Neural cell (in vitro differentiated cells): ENCODE measurements at regions not wholly inside any gene's neighbourhood (a gene's known extent, or its start where the extent isn't known, plus 50 kb on each side); places are given as distances from the start of the nearest gene placed in this dataset.

Source experiments
- H2AFZ ChIP-seq: fragments of 200-600, 300-800 bp; sonication (generic), shearing (Covaris generic); 2 replicates; pipeline ENCODE4 v1.6.0; 2014; ENCODE audit warnings: low read depth, mild to moderate bottlenecking, antibody characterized with exemption, low read length, moderate library complexity
- H3F3A ChIP-seq: fragments of 200-600 bp; shearing (Covaris generic); 2 replicates; pipeline ENCODE4 v1.6.1; 2016; ENCODE audit warnings: mild to moderate bottlenecking, moderate library complexity, mixed read lengths, antibody characterized with exemption, low read length; ENCODE audit not compliant: insufficient read depth, poor library complexity, severe bottlenecking
- H3K27ac ChIP-seq: fragments of 200-600, 300-800 bp; sonication (generic), shearing (Covaris generic); 2 replicates; pipeline ENCODE4 v1.5.1; 2014; ENCODE audit warnings: mild to moderate bottlenecking, low read length, moderate library complexity
- H3K27me3 ChIP-seq: fragments of 300-800, 200-600 bp; sonication (generic), shearing (Covaris generic); 2 replicates; pipeline ENCODE4 v1.6.0; 2014; ENCODE audit warnings: mild to moderate bottlenecking, low read depth, low read length, moderate library complexity; ENCODE audit not compliant: insufficient read depth
- H3K36me3 ChIP-seq: fragments of 300-800, 200-600 bp; sonication (generic), shearing (Covaris generic); 2 replicates; pipeline ENCODE4 v1.5.1; 2014; ENCODE audit warnings: mild to moderate bottlenecking, antibody characterized with exemption, low read length, moderate library complexity; ENCODE audit not compliant: insufficient read depth
- H3K4me2 ChIP-seq: fragments of 300-800, 200-600 bp; sonication (generic), shearing (Covaris generic); 2 replicates; pipeline ENCODE4 v1.6.0; 2014; ENCODE audit warnings: mild to moderate bottlenecking, low read length
- H3K4me3 ChIP-seq: fragments of 300-800, 200-600 bp; sonication (generic), shearing (Covaris generic); 2 replicates; pipeline ENCODE4 v1.5.1; 2014; ENCODE audit warnings: mild to moderate bottlenecking, low read length, moderate library complexity
- H3K79me2 ChIP-seq: fragments of 200-600 bp; shearing (Covaris generic); replicated peaks from 2 replicates; pipeline ENCODE4 v1.6.0; 2014; ENCODE audit warnings: mild to moderate bottlenecking, low read length, moderate library complexity; ENCODE audit not compliant: insufficient read depth
- H3K9ac ChIP-seq: fragments of 300-800, 200-600 bp; sonication (generic), shearing (Covaris generic); 2 replicates; pipeline ENCODE4 v1.6.1; 2016; ENCODE audit warnings: mild to moderate bottlenecking, low read length, mixed read lengths
- H3K9me2 ChIP-seq: fragments of 200-600 bp; shearing (Covaris generic); 2 replicates; pipeline ENCODE4 v1.6.1; 2016; ENCODE audit warnings: mild to moderate bottlenecking, low read length, mixed read lengths; ENCODE audit not compliant: insufficient read depth
- H3K9me3 ChIP-seq: fragments of 200-600, 300-800 bp; sonication (generic), shearing (Covaris generic); 2 replicates; pipeline ENCODE4 v1.6.1; 2016; ENCODE audit warnings: mild to moderate bottlenecking, mixed run types, low read length, moderate library complexity, mixed read lengths
- H4K20me1 ChIP-seq: fragments of 200-600 bp; shearing (Covaris generic); 2 replicates; pipeline ENCODE4 v1.6.1; 2016; ENCODE audit warnings: mild to moderate bottlenecking, mixed run types; ENCODE audit not compliant: insufficient read depth
- CTCF ChIP-seq: fragments of 450-650 bp; IDR thresholded peaks from 2 replicates; pipeline ENCODE4 v1.5.1; 2014; ENCODE audit warnings: antibody characterized with exemption, mild to moderate bottlenecking, moderate library complexity; ENCODE audit not compliant: poor library complexity, severe bottlenecking
- EP300 ChIP-seq: fragments of 450-650 bp; conservative IDR thresholded peaks from 2 replicates; pipeline ENCODE4 v1.6.1; 2014; ENCODE audit warnings: antibody characterized with exemption, mild to moderate bottlenecking, moderate library complexity; ENCODE audit not compliant: poor library complexity, severe bottlenecking
- EZH2 ChIP-seq: fragments of 200-600, 300-800 bp; shearing (Covaris generic), sonication (generic); IDR thresholded peaks from 2 replicates; pipeline ENCODE4 v1.6.1; 2014; ENCODE audit warnings: antibody characterized with exemption, low read length, borderline replicate concordance, mild to moderate bottlenecking; ENCODE audit not compliant: insufficient read depth, poor library complexity, severe bottlenecking
- MXI1 ChIP-seq: fragments of 450-650 bp; conservative IDR thresholded peaks from 2 replicates; pipeline ENCODE4 v1.6.1; 2014; ENCODE audit warnings: antibody characterized with exemption, mild to moderate bottlenecking; ENCODE audit not compliant: poor library complexity, severe bottlenecking
- POLR2AphosphoS5 ChIP-seq: IDR thresholded peaks from 2 replicates; pipeline ENCODE4 v1.6.1; 2012
- RAD21 ChIP-seq: fragments of 450-650 bp; conservative IDR thresholded peaks from 2 replicates; pipeline ENCODE4 v1.6.1; 2014; ENCODE audit warnings: antibody characterized with exemption, mild to moderate bottlenecking, moderate library complexity
- SMC3 ChIP-seq: fragments of 450-650 bp; conservative IDR thresholded peaks from 2 replicates; pipeline ENCODE4 v1.6.1; 2014; ENCODE audit warnings: antibody characterized with exemption, mild to moderate bottlenecking, moderate library complexity; ENCODE audit not compliant: poor library complexity
- TAF1 ChIP-seq: IDR thresholded peaks from 2 replicates; pipeline ENCODE4 v1.6.1; 2012; ENCODE audit warnings: low read depth
- TF ChIP-seq, protein P1 (sequence below): IDR thresholded peaks from 2 replicates; pipeline ENCODE4 v1.6.1; 2012; ENCODE audit warnings: borderline replicate concordance

- H3K9me3 ChIP-seq, result no peaks in the 10 kb centered on the region
- H3K4me2 ChIP-seq, result no peak overlapping the region
- H3K9ac ChIP-seq, result no peak overlapping the region
- no peak overlapping the region for H3K27ac ChIP-seq
- H4K20me1 ChIP-seq, result no peaks in the 10 kb centered on the region
- H3K36me3 ChIP-seq, result no peaks in the 10 kb centered on the region
- no peak overlapping the region for H3K4me3 ChIP-seq
- no peaks in the 10 kb centered on the region for H3F3A ChIP-seq
- H3K27me3 ChIP-seq, result no peaks in the 10 kb centered on the region
- TF ChIP-seq POLR2AphosphoS5 (no peak), EZH2 (no peak), RAD21 (no peak), EP300 (no peak)
- no peak overlapping the region for H2AFZ ChIP-seq
- no peaks in the 10 kb centered on the region for H3K79me2 ChIP-seq
- H3K9me2 ChIP-seq, result no peaks in the 10 kb centered on the region
Measured at GRCh38 chr11:28919194-28919593, 811.0 kb downstream of the METTL15 start.

GRCh38 chr11:28913883-28914282 lies 805.7 kb downstream of the METTL15 start:
- no peak for TF ChIP-seq RAD21
- TF ChIP-seq MXI1, result no peak
- TF ChIP-seq EP300, result no peak
- no peak for TF ChIP-seq POLR2AphosphoS5
- TF ChIP-seq SMC3, result no peak
- no peak for TF ChIP-seq EZH2
- no peak overlapping the region for H3K4me2 ChIP-seq
- H3K9me3 ChIP-seq, result no peaks in the 10 kb centered on the region
- no peaks in the 10 kb centered on the region for H3K27me3 ChIP-seq
- H3K27ac ChIP-seq, result no peak overlapping the region
- H3K4me3 ChIP-seq, result no peak overlapping the region
- H3F3A ChIP-seq, result no peaks in the 10 kb centered on the region
- no peak overlapping the region for H2AFZ ChIP-seq
- H3K79me2 ChIP-seq, result no peaks in the 10 kb centered on the region
- no peaks in the 10 kb centered on the region for H3K9me2 ChIP-seq
- no peaks in the 10 kb centered on the region for H4K20me1 ChIP-seq
- H3K36me3 ChIP-seq, result no peaks in the 10 kb centered on the region
- H3K9ac ChIP-seq, result no peak overlapping the region

GRCh38 chr11:28911829-28912228 lies 803.6 kb downstream of the METTL15 start:
- no peaks in the 10 kb centered on the region for H4K20me1 ChIP-seq
- no peaks in the 10 kb centered on the region for H3K27me3 ChIP-seq
- H3K9ac ChIP-seq, result no peak overlapping the region
- H3K9me2 ChIP-seq, result no peaks in the 10 kb centered on the region
- H3K9me3 ChIP-seq, result no peaks in the 10 kb centered on the region
- H3K4me3 ChIP-seq, result no peak overlapping the region
- H3K27ac ChIP-seq, result no peak overlapping the region
- no peak overlapping the region for H3K4me2 ChIP-seq
- H3K79me2 ChIP-seq, result no peaks in the 10 kb centered on the region
- TF ChIP-seq RAD21, result no peak
- TF ChIP-seq TAF1, result no peak
- TF ChIP-seq EZH2, result no peak
- TF ChIP-seq, protein P1, sequence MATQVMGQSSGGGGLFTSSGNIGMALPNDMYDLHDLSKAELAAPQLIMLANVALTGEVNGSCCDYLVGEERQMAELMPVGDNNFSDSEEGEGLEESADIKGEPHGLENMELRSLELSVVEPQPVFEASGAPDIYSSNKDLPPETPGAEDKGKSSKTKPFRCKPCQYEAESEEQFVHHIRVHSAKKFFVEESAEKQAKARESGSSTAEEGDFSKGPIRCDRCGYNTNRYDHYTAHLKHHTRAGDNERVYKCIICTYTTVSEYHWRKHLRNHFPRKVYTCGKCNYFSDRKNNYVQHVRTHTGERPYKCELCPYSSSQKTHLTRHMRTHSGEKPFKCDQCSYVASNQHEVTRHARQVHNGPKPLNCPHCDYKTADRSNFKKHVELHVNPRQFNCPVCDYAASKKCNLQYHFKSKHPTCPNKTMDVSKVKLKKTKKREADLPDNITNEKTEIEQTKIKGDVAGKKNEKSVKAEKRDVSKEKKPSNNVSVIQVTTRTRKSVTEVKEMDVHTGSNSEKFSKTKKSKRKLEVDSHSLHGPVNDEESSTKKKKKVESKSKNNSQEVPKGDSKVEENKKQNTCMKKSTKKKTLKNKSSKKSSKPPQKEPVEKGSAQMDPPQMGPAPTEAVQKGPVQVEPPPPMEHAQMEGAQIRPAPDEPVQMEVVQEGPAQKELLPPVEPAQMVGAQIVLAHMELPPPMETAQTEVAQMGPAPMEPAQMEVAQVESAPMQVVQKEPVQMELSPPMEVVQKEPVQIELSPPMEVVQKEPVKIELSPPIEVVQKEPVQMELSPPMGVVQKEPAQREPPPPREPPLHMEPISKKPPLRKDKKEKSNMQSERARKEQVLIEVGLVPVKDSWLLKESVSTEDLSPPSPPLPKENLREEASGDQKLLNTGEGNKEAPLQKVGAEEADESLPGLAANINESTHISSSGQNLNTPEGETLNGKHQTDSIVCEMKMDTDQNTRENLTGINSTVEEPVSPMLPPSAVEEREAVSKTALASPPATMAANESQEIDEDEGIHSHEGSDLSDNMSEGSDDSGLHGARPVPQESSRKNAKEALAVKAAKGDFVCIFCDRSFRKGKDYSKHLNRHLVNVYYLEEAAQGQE, result no peak
- no peak for TF ChIP-seq EP300
- no peak for TF ChIP-seq POLR2AphosphoS5
- TF ChIP-seq MXI1, result no peak
- no peak for TF ChIP-seq CTCF
- no peak for TF ChIP-seq SMC3
- H2AFZ ChIP-seq, result no peak overlapping the region
- H3K36me3 ChIP-seq, result no peaks in the 10 kb centered on the region
- H3F3A ChIP-seq, result no peaks in the 10 kb centered on the region
